OCI-LY1 (cell line): ENCODE measurements at regions not wholly inside any gene's neighbourhood (a gene's known extent, or its start where the extent isn't known, plus 50 kb on each side); places are given as distances from the start of the nearest gene placed in this dataset.
"Not testable (repeated sequence)": the region's sequence is repeated elsewhere in the genome, so short reads cannot be mapped to it uniquely, and the experiment has no call there.

ENCODE experiments used
- EZH2 ChIP-seq: fragments of 200-600 bp; sonication (generic), shearing (Covaris generic); IDR thresholded peaks from 2 replicates; pipeline ENCODE4 v1.8.0; 2017; ENCODE audit warnings: borderline replicate concordance, mixed run types, mild to moderate bottlenecking, antibody characterized with exemption, low read length, moderate library complexity, mixed read lengths
- TF ChIP-seq, protein P1 (sequence below): fragments of 200-600 bp; sonication (generic), shearing (Covaris generic); IDR thresholded peaks from 2 replicates; pipeline ENCODE4 v1.5.1; 2017; ENCODE audit warnings: mild to moderate bottlenecking, antibody characterized with exemption, low read length, moderate library complexity, mixed read lengths

DNA sequence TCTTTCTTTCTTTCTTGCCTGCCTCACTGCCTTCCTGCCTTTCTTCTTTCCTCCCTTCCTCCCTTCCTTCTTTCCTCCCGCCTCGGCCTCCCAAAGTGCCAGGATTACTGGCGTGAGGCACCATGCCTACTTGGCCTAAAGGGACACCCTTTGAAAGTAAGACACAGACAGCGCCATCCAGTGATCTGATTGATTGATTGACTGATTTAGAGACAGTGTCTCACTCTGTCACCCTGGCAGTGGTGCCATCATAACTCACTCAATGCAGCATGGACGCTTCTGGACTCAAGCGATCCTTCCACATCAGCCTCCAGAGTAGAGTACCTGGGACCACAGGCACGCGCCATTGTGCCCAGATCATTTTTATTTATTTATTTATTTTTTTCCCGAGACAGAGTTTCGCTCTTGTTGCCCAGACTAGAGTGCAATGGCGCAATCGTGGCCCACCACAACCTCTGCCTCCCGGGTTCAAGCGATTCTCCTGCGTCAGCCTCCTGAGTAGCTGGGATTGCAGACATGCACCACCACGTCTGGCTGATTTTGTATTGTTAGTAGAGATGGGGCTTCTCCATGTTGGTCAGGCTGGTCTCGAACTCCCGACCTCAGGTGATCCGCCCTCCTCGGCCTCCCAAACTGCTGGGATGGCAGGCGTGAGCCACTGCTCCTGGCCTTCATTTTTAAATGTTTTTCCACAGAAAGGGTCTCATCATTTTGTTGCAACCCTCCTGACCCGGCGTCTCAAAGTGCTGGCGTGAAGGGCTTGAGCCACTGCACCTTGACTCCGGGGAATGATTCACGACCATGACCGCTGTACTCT is 3914.7 kb upstream of the OR11H1 start:
- TF ChIP-seq, protein P1, sequence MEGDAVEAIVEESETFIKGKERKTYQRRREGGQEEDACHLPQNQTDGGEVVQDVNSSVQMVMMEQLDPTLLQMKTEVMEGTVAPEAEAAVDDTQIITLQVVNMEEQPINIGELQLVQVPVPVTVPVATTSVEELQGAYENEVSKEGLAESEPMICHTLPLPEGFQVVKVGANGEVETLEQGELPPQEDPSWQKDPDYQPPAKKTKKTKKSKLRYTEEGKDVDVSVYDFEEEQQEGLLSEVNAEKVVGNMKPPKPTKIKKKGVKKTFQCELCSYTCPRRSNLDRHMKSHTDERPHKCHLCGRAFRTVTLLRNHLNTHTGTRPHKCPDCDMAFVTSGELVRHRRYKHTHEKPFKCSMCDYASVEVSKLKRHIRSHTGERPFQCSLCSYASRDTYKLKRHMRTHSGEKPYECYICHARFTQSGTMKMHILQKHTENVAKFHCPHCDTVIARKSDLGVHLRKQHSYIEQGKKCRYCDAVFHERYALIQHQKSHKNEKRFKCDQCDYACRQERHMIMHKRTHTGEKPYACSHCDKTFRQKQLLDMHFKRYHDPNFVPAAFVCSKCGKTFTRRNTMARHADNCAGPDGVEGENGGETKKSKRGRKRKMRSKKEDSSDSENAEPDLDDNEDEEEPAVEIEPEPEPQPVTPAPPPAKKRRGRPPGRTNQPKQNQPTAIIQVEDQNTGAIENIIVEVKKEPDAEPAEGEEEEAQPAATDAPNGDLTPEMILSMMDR = not testable (repeated sequence)
- not testable (repeated sequence) for TF ChIP-seq EZH2
